GM21717 (cell line): ENCODE measurements at regions not wholly inside any gene's neighbourhood (a gene's known extent, or its start where the extent isn't known, plus 50 kb on each side); places are given as distances from the start of the nearest gene placed in this dataset.
"Not testable (repeated sequence)": the region's sequence is repeated elsewhere in the genome, so short reads cannot be mapped to it uniquely, and the experiment has no call there.

Experiments
- ATAC-seq: cut with Tn5 transposase; IDR thresholded peaks from one replicate; pipeline ENCODE4 v1.9.1; 2021; ENCODE audit warnings: mild to moderate bottlenecking, moderate library complexity; ENCODE audit not compliant: unreplicated experiment

GRCh38 chr3:26058901-26059321 lies 269.0 kb downstream of the OXSM start:
- ATAC-seq, result no peak

- ATAC-seq, result no peak
These were observed 272.1 kb downstream of the OXSM start for GRCh38 chr3:26061947-26062346.

- no peak for ATAC-seq
These were observed 274.4 kb downstream of the OXSM start for GRCh38 chr3:26064297-26064696.

GRCh38 chr3:26068890-26069289 lies 279.0 kb downstream of the OXSM start:
- ATAC-seq, result no peak

- ATAC-seq, result no peak
These were observed 281.0 kb downstream of the OXSM start for GRCh38 chr3:26070854-26071253.

- no peak for ATAC-seq
These were observed 284.2 kb downstream of the OXSM start for GRCh38 chr3:26074080-26074479.

GRCh38 chr3:26078539-26078938 lies 288.6 kb downstream of the OXSM start:
- no peak for ATAC-seq

GRCh38 chr3:26081166-26081565 lies 291.3 kb downstream of the OXSM start:
- ATAC-seq, result no peak

- ATAC-seq, result no peak
These were observed 291.9 kb downstream of the OXSM start for GRCh38 chr3:26081806-26082205.

- no peak for ATAC-seq
These were observed 293.0 kb downstream of the OXSM start for GRCh38 chr3:26082911-26083310.

GRCh38 chr3:26084629-26085028 lies 294.7 kb downstream of the OXSM start:
- no peak for ATAC-seq

- no peak for ATAC-seq
These were observed 297.9 kb downstream of the OXSM start for GRCh38 chr3:26087751-26088150.

GRCh38 chr3:26089249-26089648 lies 299.4 kb downstream of the OXSM start:
- no peak for ATAC-seq

GRCh38 chr3:26090589-26090988 lies 300.7 kb downstream of the OXSM start:
- ATAC-seq, result no peak

GRCh38 chr3:26091096-26091495 lies 301.2 kb downstream of the OXSM start:
- no peak for ATAC-seq

- ATAC-seq, result no peak
These were observed 301.7 kb downstream of the OXSM start for GRCh38 chr3:26091626-26092025.

GRCh38 chr3:26097111-26097510 lies 307.2 kb downstream of the OXSM start:
- not testable (repeated sequence) for ATAC-seq

GRCh38 chr3:26099692-26100091 lies 309.8 kb downstream of the OXSM start:
- no peak for ATAC-seq

- no peak for ATAC-seq
These were observed 310.3 kb downstream of the OXSM start for GRCh38 chr3:26100176-26100575.

GRCh38 chr3:26102376-26102775 lies 312.5 kb downstream of the OXSM start:
- ATAC-seq, result no peak

- no peak for ATAC-seq
These were observed 315.0 kb downstream of the OXSM start for GRCh38 chr3:26104851-26105251.

- ATAC-seq, result no peak
These were observed 315.4 kb downstream of the OXSM start for GRCh38 chr3:26105261-26105660.

GRCh38 chr3:26106228-26106627 lies 316.3 kb downstream of the OXSM start:
- no peak for ATAC-seq
